Keratinocyte (primary cell): ENCODE measurements at regions not wholly inside any gene's neighbourhood (a gene's known extent, or its start where the extent isn't known, plus 50 kb on each side); places are given as distances from the start of the nearest gene placed in this dataset.

ENCODE experiments used
- DNase-seq: peaks from one replicate; pipeline ENCODE4 v3.0.0-alpha.2; 2011; ENCODE audit warnings: low read depth, missing footprints, low spot score
- FAIRE-seq: peaks from 2 replicates; lab custom pipeline; 2011; peaks lifted over from hg19 to GRCh38; lab: Jason Lieb, UNC
- H2AFZ ChIP-seq: 2 replicates; pipeline ENCODE4 v1.6.0; 2012; ENCODE audit warnings: low read length, control low read depth, inconsistent platforms; ENCODE audit not compliant: control insufficient read depth
- H3K27ac ChIP-seq: 2 replicates; pipeline ENCODE4 v1.5.1; 2011; ENCODE audit warnings: low read length; ENCODE audit not compliant: control insufficient read depth, insufficient read depth
- H3K27me3 ChIP-seq: 3 replicates; pipeline ENCODE4 v1.6.0; 2011; ENCODE audit warnings: low read length; ENCODE audit not compliant: control insufficient read depth, insufficient read depth; ENCODE audit errors: extremely low read depth
- H3K36me3 ChIP-seq, 2 experiments: 2 replicates in 1 of 2; 3 replicates in 1 of 2; pipeline ENCODE4 v1.5.1; 2011; ENCODE audit warnings: low read length in 2 of 2, mild to moderate bottlenecking in 1 of 2; ENCODE audit not compliant: control insufficient read depth in 2 of 2, insufficient read depth in 2 of 2; ENCODE audit errors: extremely low read depth in 1 of 2
- H3K4me1 ChIP-seq: 3 replicates; pipeline ENCODE4 v1.5.1; 2011; ENCODE audit warnings: low read length; ENCODE audit not compliant: control insufficient read depth, insufficient read depth; ENCODE audit errors: extremely low read depth
- H3K4me2 ChIP-seq: 3 replicates; pipeline ENCODE4 v1.6.0; 2011; ENCODE audit warnings: low read depth, low read length; ENCODE audit not compliant: control insufficient read depth, insufficient read depth; ENCODE audit errors: extremely low read depth
- H3K4me3 ChIP-seq, 3 experiments: fragments of 200-600 bp in 1 of 3; sonication (generic) in 1 of 3; 2 replicates in 2 of 3; 3 replicates in 1 of 3; pipeline ENCODE4 v1.5.1; 2011 to 2016; ENCODE audit warnings: low read length in 3 of 3, mild to moderate bottlenecking in 3 of 3, control low read depth in 2 of 3, inconsistent platforms in 1 of 3, low read depth in 1 of 3, mixed read lengths in 1 of 3, mixed run types in 1 of 3, moderate library complexity in 1 of 3; ENCODE audit not compliant: control insufficient read depth in 2 of 3, insufficient read depth in 2 of 3; ENCODE audit errors: extremely low read depth in 1 of 3
- H3K79me2 ChIP-seq: 2 replicates; pipeline ENCODE4 v1.6.0; 2012; ENCODE audit warnings: low read length; ENCODE audit not compliant: control insufficient read depth, insufficient read depth
- H3K9ac ChIP-seq: 3 replicates; pipeline ENCODE4 v1.6.0; 2011; ENCODE audit warnings: low read length; ENCODE audit not compliant: control insufficient read depth, insufficient read depth; ENCODE audit errors: extremely low read depth
- H3K9me1 ChIP-seq: 3 replicates; pipeline ENCODE4 v1.6.0; 2011; ENCODE audit warnings: low read length; ENCODE audit not compliant: control insufficient read depth, insufficient read depth; ENCODE audit errors: extremely low read depth
- H3K9me3 ChIP-seq: 2 replicates; pipeline ENCODE4 v1.5.1; 2012; ENCODE audit warnings: low read depth, low read length; ENCODE audit not compliant: control insufficient read depth
- H4K20me1 ChIP-seq: 3 replicates; pipeline ENCODE4 v1.6.0; 2011; ENCODE audit warnings: low read length; ENCODE audit not compliant: control insufficient read depth, insufficient read depth; ENCODE audit errors: extremely low read depth
- CTCF ChIP-seq, 3 experiments: IDR thresholded peaks in 1 of 3; conservative IDR thresholded peaks in 1 of 3; optimal IDR thresholded peaks in 1 of 3; 2 replicates in 2 of 3; 3 replicates in 1 of 3; pipeline versions ENCODE3 to v1.5.1; 2011; ENCODE audit warnings: low read length in 3 of 3, mild to moderate bottlenecking in 3 of 3, moderate library complexity in 2 of 3, control low read depth in 1 of 3, inconsistent platforms in 1 of 3; ENCODE audit not compliant: insufficient read depth in 2 of 3; ENCODE audit errors: extremely low read depth in 1 of 3
- EZH2 ChIP-seq: IDR thresholded peaks from one replicate; pipeline ENCODE4 v1.6.1; 2012; ENCODE audit warnings: inconsistent platforms, mild to moderate bottlenecking, low read length, moderate library complexity
- dilution Hi-C: fragments of 300-500 bp; cut with MboI; formaldehyde crosslinking; loops from one replicate; pipeline ENCODE4 v1.7.0; 2020; ENCODE audit warnings: low sequenced_read_pairs; ENCODE audit not compliant: extremely low pct_ligation_motif_present

GRCh38 chr3:98679986-98680385, 83.2 kb upstream of the ST3GAL6 start:
- no peaks in the 10 kb centered on the region for H3K36me3 ChIP-seq
- H3K27ac ChIP-seq, result no peak overlapping the region
- H3K9me1 ChIP-seq, result no peaks in the 10 kb centered on the region
- H4K20me1 ChIP-seq, result no peaks in the 10 kb centered on the region
- H3K4me1 ChIP-seq, result peaks cover 4% of the 10 kb centered on the region
- H3K9me3 ChIP-seq, result no peaks in the 10 kb centered on the region
- no peak overlapping the region for H3K4me3 ChIP-seq
- FAIRE-seq (no peak), DNase-seq (no peak)
- H3K9ac ChIP-seq, result no peak overlapping the region
- dilution Hi-C loops, result no loop called here
- H2AFZ ChIP-seq, result no peak overlapping the region
- TF ChIP-seq EZH2, result no peak
- no peak for TF ChIP-seq CTCF (optimal IDR thresholded peaks at IDR 0.05 in 1 of 3, IDR thresholded peaks at IDR 0.05 in 1 of 3, conservative IDR thresholded peaks at IDR 0.05 in 1 of 3; ENCODE audit: extremely low read depth in 1 of 3, insufficient read depth in 2 of 3, low read length in 3 of 3)
- H3K79me2 ChIP-seq, result no peaks in the 10 kb centered on the region
- no peaks in the 10 kb centered on the region for H3K27me3 ChIP-seq
- no peak overlapping the region for H3K4me2 ChIP-seq

- TF ChIP-seq CTCF (optimal IDR thresholded peaks at IDR 0.05 in 1 of 3, IDR thresholded peaks at IDR 0.05 in 1 of 3, conservative IDR thresholded peaks at IDR 0.05 in 1 of 3; ENCODE audit: extremely low read depth in 1 of 3, insufficient read depth in 2 of 3, low read length in 3 of 3) (no peak), EZH2 (no peak)
- DNase-seq, result peak; percentile 56
- Histone ChIP-seq H4K20me1 (no peaks in the 10 kb centered on the region), H3K9me3 (no peaks in the 10 kb centered on the region), H3K27ac (no peak overlapping the region), H3K4me2 (no peak overlapping the region), H3K9ac (no peak overlapping the region), H3K4me1 (peaks cover 4% of the 10 kb centered on the region), H2AFZ (no peak overlapping the region), H3K79me2 (no peaks in the 10 kb centered on the region), H3K9me1 (no peaks in the 10 kb centered on the region), H3K36me3 (no peaks in the 10 kb centered on the region), H3K27me3 (no peaks in the 10 kb centered on the region), H3K4me3 (no peak overlapping the region)
- dilution Hi-C loops, result no loop called here
- peak; percentile 57 for FAIRE-seq
Observed at GRCh38 chr3:98680723-98681122, 82.4 kb upstream of the ST3GAL6 start.
